HG03469 (cell line): ENCODE measurements at regions not wholly inside any gene's neighbourhood (a gene's known extent, or its start where the extent isn't known, plus 50 kb on each side); places are given as distances from the start of the nearest gene placed in this dataset.

ENCODE experiments used
- ATAC-seq: cut with Tn5 transposase; IDR thresholded peaks from one replicate; pipeline ENCODE4 v1.9.1; 2021; ENCODE audit warnings: mild to moderate bottlenecking, moderate library complexity, moderate number of reproducible peaks; ENCODE audit not compliant: unreplicated experiment

- ATAC-seq, result no peak
Measured at GRCh38 chr5:133801955-133802751, 166.3 kb downstream of the C5orf15 start.

DNA sequence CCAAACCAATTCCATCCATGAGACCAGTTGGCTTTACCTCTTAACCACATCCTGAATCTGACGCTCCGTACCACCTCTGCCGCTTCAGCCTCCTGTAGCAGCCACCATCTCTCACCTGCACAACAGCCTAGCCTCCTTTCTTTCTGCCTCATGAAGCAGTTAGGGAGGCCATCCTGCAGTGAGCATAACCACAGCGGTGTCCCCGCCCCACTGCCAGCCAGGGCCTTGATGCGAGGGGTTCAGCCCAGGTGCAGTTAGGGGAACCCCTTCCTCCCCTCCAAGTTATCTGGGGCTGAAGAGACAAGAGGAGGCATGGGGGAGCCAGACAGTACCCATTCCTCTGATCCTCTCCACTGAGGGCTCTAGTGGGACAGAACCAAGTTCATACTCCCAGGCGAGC lies 167.0 kb downstream of the C5orf15 start:
- no peak for ATAC-seq

GRCh38 chr5:133799571-133800237 lies 168.7 kb downstream of the C5orf15 start:
- no peak for ATAC-seq

- no peak for ATAC-seq
Measured at GRCh38 chr5:133797167-133797566, 171.3 kb downstream of the C5orf15 start.

DNA sequence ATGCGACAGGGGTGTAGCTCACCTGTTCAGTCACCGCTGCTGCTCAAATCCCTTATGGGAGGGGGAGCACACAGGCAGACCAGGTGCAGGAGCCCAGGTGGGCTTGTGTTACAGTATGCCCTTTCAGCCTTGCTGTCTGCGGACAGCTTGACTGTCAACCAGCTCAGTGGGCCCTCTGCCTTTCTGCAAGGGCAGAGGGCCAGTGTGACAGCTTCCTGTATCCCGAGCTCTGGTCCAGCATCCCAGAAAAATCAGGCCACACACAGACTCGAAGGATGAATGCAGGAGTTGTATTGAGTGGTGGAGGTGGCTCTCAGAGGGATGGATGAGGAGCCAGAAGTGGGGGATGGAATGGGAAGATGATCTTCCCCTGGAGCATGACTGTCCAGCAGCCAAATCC lies 172.2 kb downstream of the C5orf15 start:
- ATAC-seq, result no peak

- no peak for ATAC-seq
Measured at GRCh38 chr5:133794771-133795415, 173.5 kb downstream of the C5orf15 start.

DNA sequence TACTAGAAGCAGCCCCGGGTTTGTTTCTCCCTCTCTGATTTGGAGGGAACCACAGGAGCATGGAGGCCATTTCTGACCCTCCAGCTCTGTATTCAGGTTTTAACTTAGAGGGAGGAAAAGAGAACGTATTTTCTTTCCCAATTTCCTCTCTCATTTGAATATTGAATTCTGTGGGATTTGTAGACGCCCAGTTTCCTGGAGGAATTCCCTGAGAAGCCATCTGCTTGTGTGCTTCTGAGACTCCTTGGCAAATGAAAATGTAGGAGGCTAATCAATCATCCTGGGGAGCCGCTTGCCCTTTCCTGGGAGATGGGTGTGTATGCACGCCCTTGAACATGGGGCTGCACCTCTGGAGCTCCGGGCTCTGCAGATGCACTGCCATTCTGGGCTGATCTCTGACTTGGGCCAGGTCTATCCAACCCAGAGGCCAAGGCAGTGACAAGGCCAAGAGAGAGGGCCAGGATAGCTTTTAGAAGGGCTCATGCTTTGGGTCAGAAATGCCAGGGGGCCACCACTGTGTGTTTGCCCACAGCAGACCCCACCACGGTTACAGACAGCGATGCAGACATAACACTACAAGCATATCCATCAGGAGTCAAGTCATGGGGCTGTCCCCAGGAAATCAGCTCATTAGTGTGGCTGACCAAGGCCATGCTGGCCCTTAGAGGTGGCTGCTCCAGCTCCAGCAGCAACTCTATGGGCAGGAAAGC lies 174.5 kb downstream of the C5orf15 start:
- ATAC-seq, result no peak

DNA sequence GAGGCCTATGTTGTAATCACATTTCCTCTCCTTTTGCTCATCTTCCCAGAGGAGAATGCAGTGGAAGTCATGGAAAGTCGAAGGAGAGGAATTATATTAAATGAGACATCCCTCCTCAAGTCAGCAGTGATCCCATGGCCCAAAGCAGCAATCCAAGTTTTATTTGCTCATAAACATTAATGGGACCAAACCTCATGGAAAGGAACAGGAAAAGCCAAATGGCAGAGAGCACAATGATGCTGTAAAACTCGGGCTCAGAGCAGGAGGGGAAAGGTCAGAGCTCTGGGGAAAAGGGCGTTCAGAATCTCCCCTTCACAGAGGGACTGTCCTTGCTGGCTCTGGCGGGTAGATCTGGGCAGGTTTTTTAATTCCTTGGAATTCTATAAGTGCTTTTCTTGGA lies 175.8 kb downstream of the C5orf15 start:
- no peak for ATAC-seq

DNA sequence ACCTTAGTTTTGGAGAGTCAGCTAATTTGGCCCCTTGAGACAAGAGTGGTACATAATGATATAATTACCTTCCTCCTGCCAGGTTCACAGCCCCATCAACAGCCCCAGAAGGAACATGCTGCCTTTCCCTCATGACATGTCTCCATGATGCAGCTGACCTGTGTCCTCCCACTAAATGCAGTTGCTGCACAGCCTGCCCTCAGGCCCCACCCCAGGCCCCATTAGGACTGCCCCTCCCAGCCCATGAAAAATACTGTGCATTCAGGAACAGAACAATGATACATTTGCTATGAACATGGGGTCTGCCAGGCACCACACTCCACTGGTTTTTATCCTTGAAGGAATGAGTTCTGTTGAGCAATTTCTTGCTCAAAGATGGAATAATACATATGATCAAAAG lies 176.4 kb downstream of the C5orf15 start:
- ATAC-seq, result no peak

- no peak for ATAC-seq
Measured at GRCh38 chr5:133790898-133791297, 177.5 kb downstream of the C5orf15 start.

GRCh38 chr5:133789428-133789827 lies 177.1 kb upstream of the FSTL4 start:
- ATAC-seq, result no peak

GRCh38 chr5:133788121-133788520 lies 175.8 kb upstream of the FSTL4 start:
- ATAC-seq, result no peak

- ATAC-seq, result no peak
Measured at GRCh38 chr5:133786420-133786819, 174.1 kb upstream of the FSTL4 start.

- ATAC-seq, result no peak
Measured at GRCh38 chr5:133785182-133785581, 172.8 kb upstream of the FSTL4 start.

- no peak for ATAC-seq
Measured at GRCh38 chr5:133783481-133783880, 171.1 kb upstream of the FSTL4 start.

- no peak for ATAC-seq
Measured at GRCh38 chr5:133782736-133783135, 170.4 kb upstream of the FSTL4 start.

DNA sequence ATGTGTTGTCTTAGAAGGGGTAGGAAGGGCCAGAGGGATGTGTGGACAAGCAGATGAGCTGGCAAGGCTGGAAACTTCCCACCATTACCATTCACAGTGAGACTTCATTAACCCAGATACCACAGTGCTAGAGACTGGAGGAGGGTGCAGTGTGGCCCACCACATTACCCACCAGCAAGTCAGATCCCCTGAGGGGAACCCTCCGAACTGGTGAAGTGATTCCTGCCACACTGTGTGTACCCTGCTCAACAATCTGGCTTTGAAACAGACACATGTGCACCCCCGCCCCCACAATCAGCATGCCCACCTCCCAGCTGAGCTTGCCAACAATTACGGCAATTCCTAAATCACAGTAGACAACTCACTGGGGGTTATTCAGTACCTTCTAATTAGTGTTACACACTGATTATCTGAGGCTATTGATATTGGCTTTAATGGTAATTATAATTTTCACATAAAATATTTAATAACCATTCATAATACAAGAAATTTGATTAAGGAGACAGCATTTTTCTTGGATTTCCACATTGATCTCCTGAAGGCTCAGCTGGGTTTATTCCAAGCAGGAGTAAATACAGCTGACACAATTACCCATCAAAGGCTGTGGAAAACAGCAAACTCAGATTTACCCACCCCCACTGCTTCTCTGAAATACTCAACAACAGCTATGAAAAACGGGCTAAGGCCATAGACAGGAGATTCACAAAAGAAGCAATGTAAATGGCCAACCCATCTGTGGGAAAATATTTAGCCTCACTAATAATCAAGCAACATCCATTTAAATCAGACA lies 169.3 kb upstream of the FSTL4 start:
- ATAC-seq, result no peak

DNA sequence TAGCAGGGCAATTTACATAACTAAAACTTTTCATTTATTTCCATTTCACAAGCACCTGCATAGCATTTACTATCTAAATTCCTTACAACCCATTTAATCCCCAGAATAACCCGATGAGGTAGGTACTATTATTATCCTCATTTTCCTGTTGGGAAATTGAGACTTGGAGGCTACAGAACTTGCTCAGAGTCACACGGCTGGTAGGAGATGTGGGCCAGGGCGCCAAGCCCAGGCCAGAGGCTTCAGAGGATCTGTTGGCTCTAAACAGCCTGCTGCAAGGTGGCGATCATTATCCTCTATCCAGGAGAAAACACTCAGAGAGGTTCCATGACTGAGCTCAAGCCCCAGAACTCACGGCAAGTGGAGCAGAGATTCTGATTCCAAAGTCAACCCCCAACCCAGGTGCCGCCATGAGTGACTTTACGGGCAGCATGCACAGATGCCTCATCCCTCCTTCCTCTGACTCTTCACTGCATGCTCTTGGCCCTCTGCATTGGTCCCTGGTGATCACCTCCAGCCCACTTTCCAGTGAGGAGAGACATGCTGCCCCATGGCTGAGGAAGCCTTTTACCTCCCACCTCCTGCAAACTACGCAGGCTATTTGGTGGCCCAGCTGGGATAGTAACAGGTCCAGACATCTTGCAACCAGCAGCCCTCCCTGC lies 168.4 kb upstream of the FSTL4 start:
- no peak for ATAC-seq

GRCh38 chr5:133779828-133780475 lies 167.6 kb upstream of the FSTL4 start:
- no peak for ATAC-seq

- no peak for ATAC-seq
Measured at GRCh38 chr5:133778636-133779035, 166.3 kb upstream of the FSTL4 start.
